VCaP (cell line): ENCODE measurements at regions not wholly inside any gene's neighbourhood (a gene's known extent, or its start where the extent isn't known, plus 50 kb on each side); places are given as distances from the start of the nearest gene placed in this dataset.

Experiments used
- H3K27ac ChIP-seq: fragments of 450-650 bp; 2 replicates; pipeline ENCODE4 v1.5.1; 2017
- CTCF ChIP-seq: fragments of 450-650 bp; conservative IDR thresholded peaks from 2 replicates; pipeline ENCODE4 v1.5.1; 2017; ENCODE audit warnings: mild to moderate bottlenecking, moderate library complexity

- no peak for TF ChIP-seq CTCF
- H3K27ac ChIP-seq: no peak overlapping the region
Observed at GRCh38 chr15:94840794-94841783, 609.7 kb downstream of the MCTP2 start.

- no peak for TF ChIP-seq CTCF
- H3K27ac ChIP-seq: peak overlapping the region; percentile 99
Observed at GRCh38 chr15:94843060-94843459, 611.7 kb downstream of the MCTP2 start.

GRCh38 chr15:94844198-94844537 is 612.8 kb downstream of the MCTP2 start:
- TF ChIP-seq CTCF: no peak
- H3K27ac ChIP-seq: peak overlapping the region; percentile 99

- H3K27ac ChIP-seq: peak overlapping the region; percentile 99
- TF ChIP-seq CTCF: peak; percentile 59
Observed at GRCh38 chr15:94844538-94845389, 613.4 kb downstream of the MCTP2 start.

- peak; percentile 18; the same call in 1 of the 2 replicates for TF ChIP-seq CTCF
- peak overlapping the region; percentile 99 for H3K27ac ChIP-seq
Observed at GRCh38 chr15:94845390-94845716, 614.0 kb downstream of the MCTP2 start.

DNA sequence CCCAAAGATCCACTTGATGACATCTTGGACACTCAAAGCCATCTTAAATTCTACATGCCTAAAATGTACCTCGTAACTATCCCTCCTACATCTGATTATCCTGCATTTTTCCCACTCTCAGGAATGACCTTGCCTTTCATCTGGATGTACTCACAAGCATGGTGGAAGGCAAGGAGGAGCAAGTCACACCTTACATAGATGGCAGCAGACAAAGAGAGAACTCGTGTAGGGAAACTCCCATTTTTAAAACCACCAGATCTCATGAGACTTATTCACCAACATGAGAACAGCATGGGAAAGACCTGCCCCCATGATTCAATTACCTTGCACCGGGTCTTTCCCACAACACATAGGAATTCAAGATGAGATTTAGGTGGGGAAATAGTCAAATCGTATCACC is 616.0 kb downstream of the MCTP2 start:
- TF ChIP-seq CTCF: no peak
- no peak overlapping the region for H3K27ac ChIP-seq

GRCh38 chr15:94848054-94848453 is 616.7 kb downstream of the MCTP2 start:
- no peak for TF ChIP-seq CTCF
- H3K27ac ChIP-seq: no peak overlapping the region
